ENCODE measurements at regions not wholly inside any gene's neighbourhood (a gene's known extent, or its start where the extent isn't known, plus 50 kb on each side); places are given as distances from the start of the nearest gene placed in this dataset.

- no peak for TF ChIP-seq POLR2A (IDR thresholded peaks at IDR 0.05; ENCODE audit: low read depth, low read length)
- no peak for TF ChIP-seq MAX (IDR thresholded peaks at IDR 0.05; ENCODE audit: low read depth, low read length)
Measured at GRCh38 chr7:47154791-47155190, 427.1 kb downstream of the TNS3 start.
